Activated CD4-positive, alpha-beta memory T cell treated with anti-CD3 and anti-CD28 coated beads for 36 hours (primary cell): ENCODE measurements at regions not wholly inside any gene's neighbourhood (a gene's known extent, or its start where the extent isn't known, plus 50 kb on each side); places are given as distances from the start of the nearest gene placed in this dataset.

ENCODE experiments used
- CTCF ChIA-PET: fragments of 350-600 bp; sonication (Branson Sonifier 250); formaldehyde crosslinking; loops from one replicate; lab custom pipeline; 2021; ENCODE audit warnings: antibody characterized with exemption, inconsistent platforms; lab: Charles Lee
- POLR2A ChIA-PET: fragments of 350-600 bp; sonication (Branson Sonifier 250); formaldehyde crosslinking; loops from one replicate; lab custom pipeline; 2021; ENCODE audit warnings: antibody characterized with exemption; lab: Charles Lee
- DNase-seq: peaks from one replicate; pipeline ENCODE4 v3.0.0-alpha.2; 2020
- H3K27ac Mint-ChIP-seq: one replicate; pipeline ENCODE4 v1.8.0; 2021; ENCODE audit warnings: mixed read lengths
- H3K27me3 Mint-ChIP-seq: one replicate; pipeline ENCODE4 v1.8.0; 2021; ENCODE audit warnings: mixed read lengths
- H3K36me3 Mint-ChIP-seq: one replicate; pipeline ENCODE4 v1.8.0; 2021; ENCODE audit warnings: mixed read lengths
- H3K4me1 Mint-ChIP-seq: one replicate; pipeline ENCODE4 v1.8.0; 2021; ENCODE audit warnings: low read depth, mixed read lengths
- H3K4me3 Mint-ChIP-seq: one replicate; pipeline ENCODE4 v1.8.0; 2021; ENCODE audit warnings: mild to moderate bottlenecking, mixed read lengths
- H3K9me3 Mint-ChIP-seq: one replicate; pipeline ENCODE4 v1.8.0; 2021; ENCODE audit warnings: mixed read lengths
- intact Hi-C: fragments of 100-400 bp; cut with micrococcal nuclease; formaldehyde crosslinking; loops from one replicate; pipeline ENCODE4 v1.15.1; 2023

DNA sequence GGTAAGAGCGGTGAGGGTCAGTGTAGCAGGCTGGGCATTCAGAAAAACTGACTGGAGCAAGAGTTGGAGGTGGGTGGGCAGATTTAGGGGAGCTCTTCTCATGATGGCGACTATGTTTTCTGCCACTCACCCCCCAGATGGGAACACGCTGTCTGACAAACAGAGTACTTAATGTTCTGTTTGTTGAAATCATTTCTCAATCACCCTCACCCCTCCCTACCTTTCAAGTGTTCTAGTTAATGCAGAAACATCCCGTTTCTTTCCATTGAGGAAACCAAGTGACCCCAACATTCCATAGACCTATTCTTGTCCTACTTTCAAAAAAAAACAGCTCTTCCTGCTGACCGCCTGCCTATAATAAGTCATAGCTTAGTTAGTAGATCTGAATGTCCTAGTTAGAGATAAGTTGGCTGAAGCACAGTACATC lies 132.5 kb upstream of the NEDD9 start:
- Mint-ChIP-seq H3K36me3 (peaks cover 32% of the 10 kb centered on the region), H3K4me1 (peaks cover 93% of the 10 kb centered on the region), H3K9me3 (peaks cover 12% of the 10 kb centered on the region), H3K27me3 (no peaks in the 10 kb centered on the region), H3K27ac (peak overlapping the region; percentile 77), H3K4me3 (no peak overlapping the region)
- ChIA-PET POLR2A (interaction anchor here (0.8 to 2.6 kb wide), 4 partner anchors 11 to 40 kb away, joined by 3 to 20 read pairs (median 10); no protein-coding TSS in a partner anchor), CTCF (interaction anchor here (0.7 to 2.5 kb wide), 4 partner anchors 11 to 131 kb away, joined by 3 to 10 read pairs (median 6); no protein-coding TSS in a partner anchor)
- intact Hi-C loops, result loop anchor here (1.0 to 10.0 kb wide), 9 partner anchors 11 to 650 kb away; partner anchors contain the start of genes HIVEP1, MAK, SMIM13 and TMEM170B
- no peak for DNase-seq

DNA sequence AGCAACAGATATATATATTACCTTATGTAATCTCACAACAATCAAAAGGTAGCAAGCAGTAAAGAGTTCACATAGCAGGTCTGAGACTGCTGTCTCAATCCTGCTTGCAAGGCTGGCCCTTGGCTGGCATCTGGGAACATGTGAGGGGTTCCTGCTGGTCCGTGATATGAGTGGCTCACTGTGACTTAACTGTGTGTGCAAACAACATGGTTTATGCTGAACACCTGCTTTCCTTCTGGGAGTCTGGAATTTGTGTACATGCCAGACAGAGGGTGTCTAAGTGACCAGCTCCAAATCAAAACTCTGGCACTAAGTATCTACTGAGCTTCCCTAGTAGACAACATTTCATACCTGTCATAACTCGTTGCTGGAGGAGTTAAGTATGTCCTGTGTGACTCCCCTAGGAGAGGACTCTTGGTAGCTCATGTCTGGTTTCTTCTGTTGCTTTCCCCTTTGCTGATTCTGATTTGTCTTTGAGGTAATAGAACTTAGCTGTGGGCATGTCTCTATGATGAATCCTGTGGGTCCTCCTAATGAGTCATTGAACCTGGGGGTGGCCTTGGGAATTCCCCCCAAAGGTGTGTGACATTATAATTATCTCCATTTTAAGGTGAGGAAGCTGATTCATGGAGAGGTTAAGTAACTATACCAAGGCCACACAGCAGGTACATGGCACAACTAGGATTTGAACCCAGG lies 131.6 kb upstream of the NEDD9 start:
- intact Hi-C loops, result loop anchor here (1.0 to 10.0 kb wide), 6 partner anchors 10 to 651 kb away; partner anchors contain the start of genes HIVEP1 and SMIM13
- Mint-ChIP-seq H3K27ac (peak overlapping the region; percentile 78), H3K4me3 (no peak overlapping the region), H3K9me3 (peaks cover 14% of the 10 kb centered on the region), H3K4me1 (peaks cover 93% of the 10 kb centered on the region), H3K36me3 (peaks cover 38% of the 10 kb centered on the region), H3K27me3 (no peaks in the 10 kb centered on the region)
- CTCF ChIA-PET, result interaction anchor here (0.7 to 2.5 kb wide), 7 partner anchors 10 to 193 kb away, joined by 3 to 10 read pairs (median 3); no protein-coding TSS in a partner anchor
- DNase-seq, result peak; percentile 82
- POLR2A ChIA-PET, result interaction anchor here (0.8 to 2.6 kb wide), 4 partner anchors 10 to 39 kb away, joined by 3 to 20 read pairs (median 10); no protein-coding TSS in a partner anchor

DNA sequence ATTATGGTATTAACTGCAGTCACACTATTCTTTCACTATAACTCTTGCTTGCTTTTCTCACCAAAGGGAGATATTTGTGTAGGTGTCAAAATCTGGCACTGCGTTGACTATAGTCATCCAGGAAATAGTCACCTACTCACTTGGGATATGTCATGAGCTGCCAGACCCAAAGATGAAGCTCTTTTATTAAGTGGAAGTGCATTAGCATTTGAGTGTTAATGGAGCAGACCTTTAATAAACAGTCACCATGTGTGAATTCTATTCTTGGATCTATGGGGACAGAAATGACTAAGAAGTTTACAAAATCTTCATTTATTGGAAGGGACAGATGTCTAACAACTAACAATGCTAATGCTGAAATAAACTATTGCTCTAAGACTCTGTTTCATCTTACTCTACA lies 130.1 kb upstream of the NEDD9 start:
- H3K4me3 Mint-ChIP-seq, result no peak overlapping the region
- ChIA-PET CTCF (interaction anchor here (0.6 to 1.2 kb wide), 2 partner anchors 9 to 40 kb away, joined by 3 to 4 read pairs; no protein-coding TSS in a partner anchor), POLR2A (interaction anchor here (0.7 to 1.2 kb wide), 2 partner anchors 9 to 17 kb away, joined by 3 read pairs; no protein-coding TSS in a partner anchor)
- peak overlapping the region; percentile 26 for H3K27ac Mint-ChIP-seq
- no peak for DNase-seq
- intact Hi-C loops, result loop anchor here (5.0 to 10.0 kb wide), 2 partner anchors 270 to 652 kb away; partner anchors contain the start of genes HIVEP1 and SMIM13
- peaks cover 14% of the 10 kb centered on the region for H3K9me3 Mint-ChIP-seq
- peaks cover 45% of the 10 kb centered on the region for H3K36me3 Mint-ChIP-seq
- no peaks in the 10 kb centered on the region for H3K27me3 Mint-ChIP-seq
- H3K4me1 Mint-ChIP-seq, result peaks cover 90% of the 10 kb centered on the region

DNA sequence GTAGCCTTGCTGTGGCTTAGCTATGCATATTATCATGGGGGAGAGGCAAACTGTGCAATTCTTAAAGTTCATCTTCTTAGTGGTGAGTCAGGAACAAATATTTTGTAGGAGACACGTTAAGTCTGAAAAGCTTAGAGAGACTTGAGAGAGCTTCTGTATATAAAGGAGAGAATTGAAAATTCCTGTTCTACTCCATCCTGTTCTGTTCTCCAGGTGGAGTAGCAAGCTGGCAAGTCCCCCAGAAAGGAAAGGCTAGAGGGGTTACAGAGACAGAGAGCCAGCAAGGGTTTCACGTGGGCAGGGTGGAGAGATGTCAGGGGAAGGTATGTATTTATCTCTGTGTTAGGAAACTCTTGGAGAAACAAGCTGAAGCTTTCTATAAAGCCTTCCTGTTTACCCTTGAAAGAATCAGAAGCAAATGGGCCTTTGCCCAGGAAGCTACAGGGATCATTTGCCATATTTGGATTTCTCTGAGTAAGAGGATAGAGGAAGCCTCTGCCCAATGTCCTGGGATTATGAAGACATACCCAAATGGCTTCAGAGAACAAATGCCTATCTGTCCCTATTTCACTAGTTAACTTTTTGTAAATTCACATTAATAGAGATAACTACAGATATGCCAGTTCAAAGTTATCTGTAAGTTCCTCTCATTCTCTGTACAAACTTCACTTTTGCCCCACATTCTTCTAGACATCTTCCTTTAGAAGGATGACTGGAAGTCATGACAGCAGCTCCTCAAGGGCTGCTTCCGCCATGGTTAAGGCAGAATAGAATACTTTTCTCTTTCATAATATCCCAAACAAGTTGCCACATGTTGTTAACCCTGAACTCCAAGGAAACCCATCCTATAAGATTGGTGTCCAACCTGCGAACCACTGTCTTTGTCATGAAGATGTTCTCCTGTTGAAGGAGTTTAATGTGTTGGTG lies 126.7 kb upstream of the NEDD9 start:
- H3K27ac Mint-ChIP-seq, result no peak overlapping the region
- POLR2A ChIA-PET, result no interaction called here
- intact Hi-C loops, result no loop called here
- H3K4me3 Mint-ChIP-seq, result no peak overlapping the region
- no peak for DNase-seq
- H3K9me3 Mint-ChIP-seq, result peaks cover 14% of the 10 kb centered on the region
- CTCF ChIA-PET, result interaction anchor here (1.1 kb wide), 1 partner anchor 12 kb away, joined by 3 read pairs; no protein-coding TSS in a partner anchor
- peaks cover 89% of the 10 kb centered on the region for H3K4me1 Mint-ChIP-seq
- H3K36me3 Mint-ChIP-seq, result peaks cover 47% of the 10 kb centered on the region
- no peaks in the 10 kb centered on the region for H3K27me3 Mint-ChIP-seq

DNA sequence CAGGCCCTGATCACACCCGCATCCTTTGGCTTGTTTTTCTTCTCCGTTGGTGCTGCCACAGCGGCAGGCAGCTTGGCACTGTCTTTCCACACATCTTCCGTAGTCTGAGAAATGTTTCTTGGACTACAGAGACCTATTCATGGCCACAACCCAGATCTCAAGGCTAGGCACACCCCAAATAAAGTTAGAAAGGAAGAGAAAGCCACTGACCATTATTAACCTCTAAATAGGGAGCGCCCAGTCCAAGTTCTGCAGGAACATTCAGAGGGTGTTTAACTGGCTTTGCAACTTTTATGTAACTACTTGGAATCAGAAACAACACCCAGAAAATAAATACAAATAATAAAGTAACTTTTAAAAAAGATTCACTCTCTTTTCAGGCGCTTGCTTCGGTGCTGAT lies 124.8 kb upstream of the NEDD9 start:
- intact Hi-C loops, result no loop called here
- Mint-ChIP-seq H3K27me3 (no peaks in the 10 kb centered on the region), H3K36me3 (peaks cover 43% of the 10 kb centered on the region), H3K4me1 (peaks cover 89% of the 10 kb centered on the region), H3K27ac (no peak overlapping the region), H3K9me3 (peaks cover 14% of the 10 kb centered on the region), H3K4me3 (no peak overlapping the region)
- CTCF ChIA-PET, result no interaction called here
- DNase-seq, result no peak
- POLR2A ChIA-PET, result no interaction called here

DNA sequence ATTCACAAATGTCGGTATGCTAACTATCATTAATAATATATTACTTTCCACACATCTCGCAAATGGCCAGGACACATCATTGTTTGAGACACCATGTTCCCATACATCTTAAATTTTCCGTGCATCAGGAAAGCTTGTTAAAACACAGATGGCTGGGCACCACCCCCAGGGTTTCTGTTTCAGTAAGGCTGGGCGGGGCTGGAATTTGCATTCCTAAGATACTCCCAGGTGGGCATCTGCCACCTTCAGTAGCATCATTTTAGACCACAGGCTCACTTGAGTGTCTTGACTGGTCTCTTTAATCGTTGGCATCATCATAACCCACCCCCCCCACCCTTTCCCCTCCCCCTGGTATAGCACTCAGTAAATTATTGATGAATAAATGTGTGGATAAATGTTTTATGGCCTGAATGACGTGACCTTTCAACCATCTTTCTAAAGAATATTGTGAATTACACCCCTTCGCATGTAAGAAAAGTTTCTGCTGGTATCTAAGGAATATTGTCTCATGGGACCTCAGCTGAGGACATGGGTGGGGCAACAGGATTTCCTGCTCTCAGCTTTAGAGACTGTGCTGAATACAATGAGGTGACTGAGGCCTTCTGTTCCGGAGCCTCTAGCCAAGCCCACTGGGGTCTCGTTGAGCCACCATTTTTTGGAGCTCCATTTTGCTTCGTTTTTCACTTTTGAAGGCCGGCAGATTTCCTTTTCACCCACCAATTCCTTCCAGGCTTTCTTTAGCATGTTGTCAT lies 124.1 kb upstream of the NEDD9 start:
- H3K4me3 Mint-ChIP-seq, result no peak overlapping the region
- peaks cover 14% of the 10 kb centered on the region for H3K9me3 Mint-ChIP-seq
- CTCF ChIA-PET, result no interaction called here
- no peaks in the 10 kb centered on the region for H3K27me3 Mint-ChIP-seq
- H3K4me1 Mint-ChIP-seq, result peaks cover 86% of the 10 kb centered on the region
- H3K27ac Mint-ChIP-seq, result no peak overlapping the region
- POLR2A ChIA-PET, result no interaction called here
- DNase-seq, result no peak
- intact Hi-C loops, result no loop called here
- peaks cover 44% of the 10 kb centered on the region for H3K36me3 Mint-ChIP-seq

DNA sequence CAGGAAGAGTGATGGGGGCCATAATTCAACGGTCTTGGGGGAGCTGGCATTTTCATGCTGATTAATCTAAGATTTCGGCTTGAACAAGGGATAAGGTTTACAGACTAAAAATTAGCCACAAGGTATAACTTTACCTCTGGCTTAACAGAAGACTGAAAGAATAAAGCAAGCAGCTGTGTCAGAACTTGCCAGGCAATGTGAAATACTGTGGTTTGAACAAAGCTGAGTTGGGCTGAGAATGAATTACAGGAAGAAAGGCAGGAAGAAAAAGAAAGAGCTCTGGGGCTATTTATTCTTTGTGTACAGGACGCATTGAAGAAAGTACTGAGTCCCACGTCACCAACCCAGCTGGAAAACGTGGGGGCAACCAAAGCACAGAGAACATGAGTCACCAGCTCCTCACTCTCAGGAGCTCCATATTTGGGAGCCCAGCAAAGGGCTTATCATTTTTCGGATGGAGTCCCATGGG lies 121.5 kb upstream of the NEDD9 start:
- intact Hi-C loops, result loop anchor here (1.0 to 5.0 kb wide), 6 partner anchors 10 to 182 kb away; no protein-coding TSS in a partner anchor
- peaks cover 79% of the 10 kb centered on the region for H3K4me1 Mint-ChIP-seq
- ChIA-PET CTCF (interaction anchor here (0.5 to 1.6 kb wide), 18 partner anchors 8 to 210 kb away, joined by 3 to 9 read pairs (median 4); partner anchors contain the start of gene NEDD9), POLR2A (interaction anchor here (0.7 to 2.6 kb wide), 14 partner anchors 8 to 131 kb away, joined by 3 to 20 read pairs (median 5); no protein-coding TSS in a partner anchor)
- peak overlapping the region; percentile 43 for H3K4me3 Mint-ChIP-seq
- peak; percentile 89 for DNase-seq
- peak overlapping the region; percentile 93 for H3K27ac Mint-ChIP-seq
- H3K9me3 Mint-ChIP-seq, result no peaks in the 10 kb centered on the region
- H3K27me3 Mint-ChIP-seq, result no peaks in the 10 kb centered on the region
- H3K36me3 Mint-ChIP-seq, result peaks cover 34% of the 10 kb centered on the region

DNA sequence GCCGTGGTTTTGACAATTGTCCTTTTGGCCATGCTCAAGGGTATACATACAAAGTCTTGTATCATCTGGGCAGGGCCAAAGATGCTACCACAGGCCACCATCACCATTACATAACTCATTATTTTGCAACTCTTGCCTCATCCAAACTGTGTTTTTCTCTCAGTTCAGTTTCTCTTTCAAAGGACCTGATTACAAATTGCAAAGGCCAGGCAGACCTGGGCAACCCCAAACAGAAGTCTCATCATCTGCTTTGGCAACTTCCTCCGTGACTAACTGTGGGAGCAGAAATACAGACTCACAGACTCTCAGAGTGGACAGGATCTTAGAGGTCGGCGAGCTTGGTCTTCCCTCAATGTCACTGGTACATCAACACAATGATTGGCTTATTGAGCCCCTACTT lies 117.8 kb upstream of the NEDD9 start:
- H3K4me1 Mint-ChIP-seq, result peaks cover 74% of the 10 kb centered on the region
- CTCF ChIA-PET, result no interaction called here
- H3K4me3 Mint-ChIP-seq, result no peak overlapping the region
- intact Hi-C loops, result loop anchor here (5.0 kb wide), 1 partner anchor 178 kb away; no protein-coding TSS in a partner anchor
- H3K36me3 Mint-ChIP-seq, result peaks cover 25% of the 10 kb centered on the region
- POLR2A ChIA-PET, result no interaction called here
- peaks cover 5% of the 10 kb centered on the region for H3K9me3 Mint-ChIP-seq
- peak overlapping the region; percentile 42 for H3K27ac Mint-ChIP-seq
- DNase-seq, result no peak
- no peaks in the 10 kb centered on the region for H3K27me3 Mint-ChIP-seq

DNA sequence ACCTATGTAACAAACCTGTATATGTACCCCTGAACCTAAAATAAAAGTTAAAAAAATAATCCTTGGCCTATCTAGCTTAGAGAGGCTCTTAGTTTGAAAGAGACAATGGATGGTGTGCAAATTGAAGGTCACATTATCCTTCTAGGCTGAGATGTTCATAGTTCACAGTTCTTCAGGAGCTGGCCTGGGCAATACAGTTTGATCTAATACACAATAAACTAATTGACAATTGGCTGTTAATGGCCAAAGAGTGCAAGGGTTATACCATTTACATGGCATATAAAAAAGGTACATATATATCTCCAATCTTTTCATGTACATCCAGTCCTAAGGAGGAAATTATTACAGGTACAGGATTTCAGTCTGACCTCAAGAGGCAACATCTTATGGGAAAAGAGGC lies 117.4 kb upstream of the NEDD9 start:
- H3K4me3 Mint-ChIP-seq, result no peak overlapping the region
- H3K27ac Mint-ChIP-seq, result no peak overlapping the region
- ChIA-PET POLR2A (no interaction called here), CTCF (no interaction called here)
- H3K9me3 Mint-ChIP-seq, result peaks cover 5% of the 10 kb centered on the region
- no peaks in the 10 kb centered on the region for H3K27me3 Mint-ChIP-seq
- intact Hi-C loops, result loop anchor here (5.0 kb wide), 1 partner anchor 178 kb away; no protein-coding TSS in a partner anchor
- no peak for DNase-seq
- peaks cover 28% of the 10 kb centered on the region for H3K36me3 Mint-ChIP-seq
- peaks cover 74% of the 10 kb centered on the region for H3K4me1 Mint-ChIP-seq

DNA sequence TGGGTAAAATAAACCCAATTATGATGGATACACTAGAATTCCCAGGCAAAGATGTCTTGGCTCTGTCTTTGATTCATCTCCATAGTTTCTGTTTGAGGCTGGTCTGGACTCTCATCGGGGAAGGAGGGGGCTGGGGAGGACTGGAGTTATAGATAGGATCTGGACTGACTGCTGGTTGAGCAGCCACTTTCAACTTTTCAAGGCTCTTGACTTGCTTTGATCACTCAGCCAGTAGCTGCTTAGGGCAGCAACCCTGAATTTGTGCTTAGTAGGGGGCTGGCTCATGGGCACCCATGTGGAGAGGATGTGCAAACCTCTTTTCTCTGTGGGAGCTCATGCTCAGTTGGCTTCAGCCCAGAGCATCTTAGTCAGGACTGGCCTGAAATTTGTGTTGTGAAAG lies 114.0 kb upstream of the NEDD9 start:
- no peak overlapping the region for H3K4me3 Mint-ChIP-seq
- no peaks in the 10 kb centered on the region for H3K27me3 Mint-ChIP-seq
- intact Hi-C loops, result no loop called here
- ChIA-PET CTCF (interaction anchor here (1.1 to 1.3 kb wide), 2 partner anchors 27 to 175 kb away, joined by 3 read pairs; no protein-coding TSS in a partner anchor), POLR2A (interaction anchor here (1.1 kb wide), 1 partner anchor 34 kb away, joined by 3 read pairs; no protein-coding TSS in a partner anchor)
- peaks cover 22% of the 10 kb centered on the region for H3K36me3 Mint-ChIP-seq
- H3K9me3 Mint-ChIP-seq, result peaks cover 5% of the 10 kb centered on the region
- H3K4me1 Mint-ChIP-seq, result peaks cover 76% of the 10 kb centered on the region
- no peak for DNase-seq
- H3K27ac Mint-ChIP-seq, result no peak overlapping the region
